ENCODE measurements at regions not wholly inside any gene's neighbourhood (a gene's known extent, or its start where the extent isn't known, plus 50 kb on each side); places are given as distances from the start of the nearest gene placed in this dataset.

- DNase-seq, result no peak
- Histone ChIP-seq H3K27me3 (ENCODE audit: control insufficient read depth, insufficient read depth, low read length) (no peaks in the 10 kb centered on the region), H3K27ac (ENCODE audit: low read length) (peak overlapping the region; percentile 74), H3K4me1 (ENCODE audit: control insufficient read depth, insufficient read depth, low read length) (peaks cover 7% of the 10 kb centered on the region), H3K36me3 (ENCODE audit: control insufficient read depth, insufficient read depth, low read length) (no peaks in the 10 kb centered on the region), H3K4me3 (ENCODE audit: low read length) (peak overlapping the region; percentile 65), H3K9me3 (ENCODE audit: control insufficient read depth, low read depth, low read length) (no peaks in the 10 kb centered on the region)
- no CpG with 5 or more reads among the region's 20 CpGs for WGBS (ENCODE audit: insufficient coverage, low lambda C conversion rate)
Observed at GRCh38 chr9:88077071-88077617, 61.1 kb downstream of the SPATA31C2 start.

- Histone ChIP-seq H3K27ac (ENCODE audit: low read length) (peak overlapping the region; percentile 74), H3K4me1 (ENCODE audit: control insufficient read depth, insufficient read depth, low read length) (peaks cover 7% of the 10 kb centered on the region), H3K27me3 (ENCODE audit: control insufficient read depth, insufficient read depth, low read length) (no peaks in the 10 kb centered on the region), H3K4me3 (ENCODE audit: low read length) (peak overlapping the region; percentile 65), H3K9me3 (ENCODE audit: control insufficient read depth, low read depth, low read length) (no peaks in the 10 kb centered on the region), H3K36me3 (ENCODE audit: control insufficient read depth, insufficient read depth, low read length) (no peaks in the 10 kb centered on the region)
- WGBS (ENCODE audit: insufficient coverage, low lambda C conversion rate), result no CpG with 5 or more reads among the region's 57 CpGs
- peak; percentile 76 to 87 for DNase-seq
Observed at GRCh38 chr9:88076286-88077070, 61.8 kb downstream of the SPATA31C2 start.

DNA sequence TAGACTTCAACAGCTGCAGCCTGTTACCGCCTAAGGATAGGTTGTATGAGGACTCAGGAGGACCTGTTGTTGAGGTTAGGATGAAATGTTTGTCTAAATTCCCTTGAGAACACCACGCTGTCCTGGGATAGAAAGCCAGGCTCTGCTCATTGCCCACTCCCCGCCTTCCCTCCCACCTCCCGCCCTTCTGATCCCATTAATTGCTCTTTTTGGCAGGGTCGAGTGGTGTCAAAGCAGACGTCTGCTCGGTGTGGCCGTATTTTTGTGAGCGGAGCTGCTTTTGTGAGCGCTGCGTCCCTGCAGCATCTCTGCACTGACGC, 62.3 kb downstream of the SPATA31C2 start:
- no peaks in the 10 kb centered on the region for H3K27me3 ChIP-seq (ENCODE audit: control insufficient read depth, insufficient read depth, low read length)
- WGBS (ENCODE audit: insufficient coverage, low lambda C conversion rate), result 0% methylated on average over 1 of the region's 12 CpGs
- peak overlapping the region; percentile 74 for H3K27ac ChIP-seq (ENCODE audit: low read length)
- H3K4me1 ChIP-seq (ENCODE audit: control insufficient read depth, insufficient read depth, low read length), result peaks cover 7% of the 10 kb centered on the region
- peak overlapping the region; percentile 65 for H3K4me3 ChIP-seq (ENCODE audit: low read length)
- no peaks in the 10 kb centered on the region for H3K9me3 ChIP-seq (ENCODE audit: control insufficient read depth, low read depth, low read length)
- H3K36me3 ChIP-seq (ENCODE audit: control insufficient read depth, insufficient read depth, low read length), result no peaks in the 10 kb centered on the region
- no peak for DNase-seq

DNA sequence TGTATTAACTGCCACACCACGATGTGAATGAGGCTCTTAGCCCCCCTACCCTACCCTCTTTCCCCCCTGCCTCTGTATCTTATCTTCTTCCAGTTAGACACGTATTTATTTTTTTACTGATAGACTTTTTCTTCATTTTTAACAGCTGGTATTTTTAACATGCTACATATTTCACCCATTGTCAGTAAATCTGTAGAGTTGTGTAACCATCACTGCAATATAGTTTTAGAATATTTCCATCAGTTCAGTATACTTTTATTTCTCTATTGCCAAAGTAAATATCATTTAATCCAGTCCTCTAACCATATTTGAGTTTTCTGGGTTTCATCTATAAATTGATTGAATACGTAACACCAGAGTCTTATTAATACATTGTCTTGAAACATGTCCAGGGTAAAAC, 62.8 kb downstream of the SPATA31C2 start:
- Histone ChIP-seq H3K36me3 (ENCODE audit: control insufficient read depth, insufficient read depth, low read length) (no peaks in the 10 kb centered on the region), H3K27ac (ENCODE audit: low read length) (no peak overlapping the region), H3K27me3 (ENCODE audit: control insufficient read depth, insufficient read depth, low read length) (no peaks in the 10 kb centered on the region), H3K9me3 (ENCODE audit: control insufficient read depth, low read depth, low read length) (no peaks in the 10 kb centered on the region), H3K4me3 (ENCODE audit: low read length) (peak overlapping the region; percentile 65), H3K4me1 (ENCODE audit: control insufficient read depth, insufficient read depth, low read length) (peaks cover 7% of the 10 kb centered on the region)
- DNase-seq, result no peak
- WGBS (ENCODE audit: insufficient coverage, low lambda C conversion rate), result 38% methylated on average over 2 of the region's 3 CpGs

GRCh38 chr9:88074931-88075330, 63.3 kb downstream of the SPATA31C2 start:
- no peaks in the 10 kb centered on the region for H3K36me3 ChIP-seq (ENCODE audit: control insufficient read depth, insufficient read depth, low read length)
- no peaks in the 10 kb centered on the region for H3K27me3 ChIP-seq (ENCODE audit: control insufficient read depth, insufficient read depth, low read length)
- no peak for DNase-seq
- H3K9me3 ChIP-seq (ENCODE audit: control insufficient read depth, low read depth, low read length), result no peaks in the 10 kb centered on the region
- H3K4me3 ChIP-seq (ENCODE audit: low read length), result no peak overlapping the region
- H3K4me1 ChIP-seq (ENCODE audit: control insufficient read depth, insufficient read depth, low read length), result peaks cover 7% of the 10 kb centered on the region
- no peak overlapping the region for H3K27ac ChIP-seq (ENCODE audit: low read length)
- WGBS (ENCODE audit: insufficient coverage, low lambda C conversion rate), result 100% methylated on average over 1 of the region's 5 CpGs

DNA sequence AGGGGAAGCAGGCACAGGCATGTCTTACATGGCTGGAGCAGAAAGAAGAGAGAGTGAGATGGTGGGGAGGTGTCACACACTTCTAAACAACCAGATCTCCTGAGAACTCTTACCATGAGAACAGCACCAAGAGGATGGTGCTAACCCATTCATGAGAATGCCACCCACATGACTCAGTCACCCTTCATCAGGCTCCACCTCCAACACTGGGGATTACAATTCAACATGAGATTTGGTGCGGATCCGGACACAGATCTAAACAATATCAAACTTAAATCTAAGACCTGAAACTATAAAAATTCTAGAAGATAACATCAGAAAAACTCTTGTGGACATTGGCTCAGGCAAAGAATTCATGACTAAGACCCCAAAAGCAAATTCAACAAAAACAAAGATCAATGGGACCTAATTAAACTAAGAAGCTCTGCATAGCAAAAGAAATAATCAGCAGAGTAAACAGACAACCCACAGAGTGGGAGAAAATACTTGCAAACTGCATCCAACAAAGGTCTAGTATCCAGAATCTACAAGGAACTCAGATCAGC, 65.4 kb downstream of the SPATA31C2 start:
- no peaks in the 10 kb centered on the region for H3K9me3 ChIP-seq (ENCODE audit: control insufficient read depth, low read depth, low read length)
- no peaks in the 10 kb centered on the region for H3K36me3 ChIP-seq (ENCODE audit: control insufficient read depth, insufficient read depth, low read length)
- WGBS (ENCODE audit: insufficient coverage, low lambda C conversion rate), result 100% methylated on average over 1 of the region's 2 CpGs
- H3K27ac ChIP-seq (ENCODE audit: low read length), result no peak overlapping the region
- no peak for DNase-seq
- peaks cover 7% of the 10 kb centered on the region for H3K4me1 ChIP-seq (ENCODE audit: control insufficient read depth, insufficient read depth, low read length)
- H3K4me3 ChIP-seq (ENCODE audit: low read length), result no peak overlapping the region
- no peaks in the 10 kb centered on the region for H3K27me3 ChIP-seq (ENCODE audit: control insufficient read depth, insufficient read depth, low read length)

- no peak for DNase-seq
- H3K4me3 ChIP-seq (ENCODE audit: low read length), result no peak overlapping the region
- 100% methylated on average over 1 of the region's 2 CpGs for WGBS (ENCODE audit: insufficient coverage, low lambda C conversion rate)
- H3K9me3 ChIP-seq (ENCODE audit: control insufficient read depth, low read depth, low read length), result no peaks in the 10 kb centered on the region
- H3K27me3 ChIP-seq (ENCODE audit: control insufficient read depth, insufficient read depth, low read length), result no peaks in the 10 kb centered on the region
- no peak overlapping the region for H3K27ac ChIP-seq (ENCODE audit: low read length)
- H3K4me1 ChIP-seq (ENCODE audit: control insufficient read depth, insufficient read depth, low read length), result peaks cover 4% of the 10 kb centered on the region
- H3K36me3 ChIP-seq (ENCODE audit: control insufficient read depth, insufficient read depth, low read length), result no peaks in the 10 kb centered on the region
Observed at GRCh38 chr9:88071331-88071730, 66.9 kb downstream of the SPATA31C2 start.

DNA sequence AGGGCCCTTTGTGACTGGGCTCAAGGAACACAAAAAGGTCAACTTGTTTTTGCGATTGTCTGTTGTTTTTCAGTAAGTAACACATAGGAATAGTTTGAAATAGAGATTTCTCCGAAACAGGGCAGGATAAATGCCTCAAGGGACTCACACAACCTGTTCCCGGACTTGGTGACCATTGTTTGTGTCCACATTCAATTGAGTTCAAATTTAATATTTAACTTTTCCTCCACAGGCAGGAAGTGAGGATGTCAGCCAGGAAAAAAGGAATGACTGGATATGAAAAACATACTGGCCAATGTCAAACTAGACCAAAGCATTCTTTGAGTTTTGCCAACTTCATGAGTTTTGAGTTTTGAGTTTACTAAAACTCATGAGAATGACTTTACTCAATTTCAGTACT, 72.7 kb downstream of the SPATA31C2 start:
- no peaks in the 10 kb centered on the region for H3K9me3 ChIP-seq (ENCODE audit: control insufficient read depth, low read depth, low read length)
- H3K4me3 ChIP-seq (ENCODE audit: low read length), result no peak overlapping the region
- 100% methylated on average over 2 of the region's 3 CpGs for WGBS (ENCODE audit: insufficient coverage, low lambda C conversion rate)
- H3K27me3 ChIP-seq (ENCODE audit: control insufficient read depth, insufficient read depth, low read length), result no peaks in the 10 kb centered on the region
- H3K36me3 ChIP-seq (ENCODE audit: control insufficient read depth, insufficient read depth, low read length), result no peaks in the 10 kb centered on the region
- DNase-seq, result no peak
- H3K4me1 ChIP-seq (ENCODE audit: control insufficient read depth, insufficient read depth, low read length), result no peaks in the 10 kb centered on the region
- H3K27ac ChIP-seq (ENCODE audit: low read length), result no peak overlapping the region

DNA sequence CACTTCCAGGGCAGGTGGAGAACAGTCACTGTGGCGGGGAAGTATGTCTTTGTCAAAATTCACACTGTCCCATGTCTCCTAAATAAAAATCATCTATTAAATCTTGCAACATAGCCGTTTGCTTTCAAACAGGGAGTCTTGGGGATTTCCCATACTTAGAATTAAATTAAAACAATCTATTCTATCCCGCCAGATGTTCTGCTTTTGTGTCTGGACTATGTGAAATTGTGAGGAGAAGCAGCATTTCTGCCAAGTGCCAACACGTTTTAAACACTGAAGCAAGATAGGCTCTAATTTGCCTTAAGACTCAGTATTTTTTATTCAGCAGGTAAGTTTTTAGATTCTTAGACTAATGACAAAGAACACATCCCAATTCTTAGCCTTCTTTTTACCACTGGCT, 73.7 kb downstream of the SPATA31C2 start:
- DNase-seq, result no peak
- no peaks in the 10 kb centered on the region for H3K9me3 ChIP-seq (ENCODE audit: control insufficient read depth, low read depth, low read length)
- H3K4me1 ChIP-seq (ENCODE audit: control insufficient read depth, insufficient read depth, low read length), result no peaks in the 10 kb centered on the region
- 100% methylated on average over 1 of the region's 4 CpGs for WGBS (ENCODE audit: insufficient coverage, low lambda C conversion rate)
- H3K27ac ChIP-seq (ENCODE audit: low read length), result no peak overlapping the region
- H3K4me3 ChIP-seq (ENCODE audit: low read length), result no peak overlapping the region
- H3K36me3 ChIP-seq (ENCODE audit: control insufficient read depth, insufficient read depth, low read length), result no peaks in the 10 kb centered on the region
- H3K27me3 ChIP-seq (ENCODE audit: control insufficient read depth, insufficient read depth, low read length), result no peaks in the 10 kb centered on the region

GRCh38 chr9:88060746-88061145, 77.5 kb downstream of the SPATA31C2 start:
- H3K27ac ChIP-seq (ENCODE audit: low read length), result no peak overlapping the region
- H3K36me3 ChIP-seq (ENCODE audit: control insufficient read depth, insufficient read depth, low read length), result no peaks in the 10 kb centered on the region
- DNase-seq, result no peak
- no peaks in the 10 kb centered on the region for H3K9me3 ChIP-seq (ENCODE audit: control insufficient read depth, low read depth, low read length)
- H3K4me1 ChIP-seq (ENCODE audit: control insufficient read depth, insufficient read depth, low read length), result no peaks in the 10 kb centered on the region
- WGBS (ENCODE audit: insufficient coverage, low lambda C conversion rate), result no CpG with 5 or more reads among the region's 7 CpGs
- H3K27me3 ChIP-seq (ENCODE audit: control insufficient read depth, insufficient read depth, low read length), result no peaks in the 10 kb centered on the region
- no peak overlapping the region for H3K4me3 ChIP-seq (ENCODE audit: low read length)

GRCh38 chr9:88059469-88059868, 78.8 kb downstream of the SPATA31C2 start:
- Histone ChIP-seq H3K27me3 (ENCODE audit: control insufficient read depth, insufficient read depth, low read length) (no peaks in the 10 kb centered on the region), H3K4me3 (ENCODE audit: low read length) (no peak overlapping the region), H3K27ac (ENCODE audit: low read length) (no peak overlapping the region), H3K36me3 (ENCODE audit: control insufficient read depth, insufficient read depth, low read length) (no peaks in the 10 kb centered on the region), H3K9me3 (ENCODE audit: control insufficient read depth, low read depth, low read length) (no peaks in the 10 kb centered on the region), H3K4me1 (ENCODE audit: control insufficient read depth, insufficient read depth, low read length) (no peaks in the 10 kb centered on the region)
- WGBS (ENCODE audit: insufficient coverage, low lambda C conversion rate), result no CpG with 5 or more reads among the region's 3 CpGs
- no peak for DNase-seq
